ENCODE measurements at regions not wholly inside any gene's neighbourhood (a gene's known extent, or its start where the extent isn't known, plus 50 kb on each side); places are given as distances from the start of the nearest gene placed in this dataset.
"Not testable (repeated sequence)": the region's sequence is repeated elsewhere in the genome, so short reads cannot be mapped to it uniquely, and the experiment has no call there.

GRCh38 chr14:30277268-30277667, 281.7 kb upstream of the G2E3 start:
- no peak for ATAC-seq
- TF ChIP-seq CTCF (IDR thresholded peaks at IDR 0.05): no peak
- POLR2A ChIA-PET: no interaction called here
- H3K27me3 Mint-ChIP-seq: no peaks in the 10 kb centered on the region
- no peak overlapping the region for H3K27ac Mint-ChIP-seq
- CTCF ChIA-PET: no interaction called here
- no peaks in the 10 kb centered on the region for H3K4me1 Mint-ChIP-seq (ENCODE audit: low read depth)
- H3K9me3 Mint-ChIP-seq: peaks cover 7% of the 10 kb centered on the region
- no peak overlapping the region for H3K4me3 Mint-ChIP-seq
- DNase-seq: no peak
- intact Hi-C loops (cut with micrococcal nuclease): no loop called here
- H3K36me3 Mint-ChIP-seq (ENCODE audit: low read depth): no peaks in the 10 kb centered on the region

DNA sequence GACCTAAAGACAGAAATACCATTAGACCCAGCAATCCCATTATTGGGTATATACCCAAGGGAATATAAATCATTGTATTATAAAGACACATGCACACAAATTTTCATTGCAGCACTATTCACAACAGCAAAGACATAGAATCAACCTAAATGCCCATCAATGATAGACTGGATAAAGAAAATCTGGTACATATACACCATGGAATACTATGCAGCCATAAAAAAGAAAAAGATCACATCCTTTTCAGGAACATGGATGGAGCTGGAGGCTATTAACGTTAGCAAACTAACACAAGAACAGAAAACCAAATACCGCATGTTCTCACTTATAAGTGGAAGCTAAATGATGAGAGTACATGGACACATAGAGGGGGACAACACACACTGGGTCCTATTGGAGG, 280.1 kb upstream of the G2E3 start:
- CTCF ChIA-PET: interaction anchor here (1.5 kb wide), 1 partner anchor 8 kb away, joined by 4 read pairs; no protein-coding TSS in a partner anchor
- H3K4me1 Mint-ChIP-seq (ENCODE audit: low read depth); H3K27ac Mint-ChIP-seq; H3K27me3 Mint-ChIP-seq; H3K9me3 Mint-ChIP-seq; H3K4me3 Mint-ChIP-seq; intact Hi-C loops (cut with micrococcal nuclease); ATAC-seq; DNase-seq; POLR2A ChIA-PET; H3K36me3 Mint-ChIP-seq (ENCODE audit: low read depth): not testable (repeated sequence)

DNA sequence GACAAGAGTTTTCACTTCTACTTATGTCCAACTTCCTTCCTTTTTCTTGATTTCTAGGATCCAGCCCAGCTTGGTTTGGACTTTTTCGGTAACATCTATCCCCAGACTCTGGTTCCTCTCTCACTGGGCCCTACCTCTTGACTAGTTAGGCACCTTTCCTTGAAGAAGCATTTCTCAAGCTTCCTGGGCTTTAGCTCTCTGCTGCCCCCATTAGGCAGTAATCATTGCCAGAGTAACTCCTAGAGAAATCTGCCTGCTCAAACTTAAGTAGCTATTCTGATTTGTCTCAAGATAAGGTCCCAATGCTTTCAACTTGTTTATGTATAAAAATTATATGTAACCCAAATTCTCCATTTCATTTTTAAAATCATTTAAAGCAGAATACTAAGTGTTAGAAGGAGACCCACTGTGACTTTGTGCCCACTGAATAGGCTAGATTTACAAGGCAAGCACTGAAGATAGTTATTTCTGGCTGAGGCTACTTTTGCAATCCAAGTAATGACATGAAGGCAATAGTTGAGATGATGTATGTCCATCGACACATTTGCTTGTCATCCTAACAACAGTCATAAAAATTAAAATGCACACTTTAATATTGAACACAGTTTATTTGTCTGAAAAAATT, 275.0 kb upstream of the G2E3 start:
- ChIA-PET POLR2A (no interaction called here), CTCF (interaction anchor here (0.8 to 3.2 kb wide), 11 partner anchors 9 to 236 kb away, joined by 3 to 37 read pairs (median 3); no protein-coding TSS in a partner anchor)
- TF ChIP-seq CTCF (IDR thresholded peaks at IDR 0.05): peak; percentile 59
- DNase-seq (peak; percentile 28), ATAC-seq (no peak)
- no peak overlapping the region for H3K4me3 Mint-ChIP-seq
- no peak overlapping the region for H3K27ac Mint-ChIP-seq
- intact Hi-C loops (cut with micrococcal nuclease): no loop called here
- no peaks in the 10 kb centered on the region for H3K27me3 Mint-ChIP-seq
- H3K36me3 Mint-ChIP-seq (ENCODE audit: low read depth): no peaks in the 10 kb centered on the region
- H3K4me1 Mint-ChIP-seq (ENCODE audit: low read depth): no peaks in the 10 kb centered on the region
- H3K9me3 Mint-ChIP-seq: peaks cover 2% of the 10 kb centered on the region

DNA sequence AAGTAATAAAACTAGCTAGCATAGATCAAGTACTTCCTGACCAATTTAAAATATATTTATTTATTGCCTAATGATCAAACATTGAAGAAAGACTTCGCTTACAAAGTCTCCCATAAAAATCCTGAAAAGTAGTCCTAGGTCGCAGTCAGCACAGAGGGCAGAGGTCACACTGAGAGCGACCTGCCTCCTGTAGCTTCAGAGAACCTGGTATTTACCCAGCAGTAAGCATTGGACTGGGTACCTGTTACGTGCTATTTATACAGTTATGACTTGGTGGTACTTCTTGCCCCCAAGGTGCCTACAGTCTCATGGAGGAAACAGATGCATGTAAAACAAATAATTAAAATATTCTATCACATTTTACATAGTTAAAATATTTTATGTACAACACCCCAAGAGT, 274.1 kb upstream of the G2E3 start:
- POLR2A ChIA-PET: no interaction called here
- Mint-ChIP-seq H3K4me3 (no peak overlapping the region), H3K9me3 (peaks cover 1% of the 10 kb centered on the region), H3K4me1 (ENCODE audit: low read depth) (no peaks in the 10 kb centered on the region), H3K27me3 (no peaks in the 10 kb centered on the region), H3K27ac (no peak overlapping the region), H3K36me3 (ENCODE audit: low read depth) (no peaks in the 10 kb centered on the region)
- CTCF ChIA-PET: interaction anchor here (0.9 to 3.2 kb wide), 7 partner anchors 11 to 70 kb away, joined by 3 to 37 read pairs (median 5); no protein-coding TSS in a partner anchor
- ATAC-seq: no peak
- intact Hi-C loops (cut with micrococcal nuclease): no loop called here
- no peak for DNase-seq
- no peak for TF ChIP-seq CTCF (IDR thresholded peaks at IDR 0.05)

- intact Hi-C loops (cut with micrococcal nuclease): no loop called here
- peaks cover 1% of the 10 kb centered on the region for H3K9me3 Mint-ChIP-seq
- DNase-seq (no peak), ATAC-seq (peak; percentile 13)
- H3K4me1 Mint-ChIP-seq (ENCODE audit: low read depth): no peaks in the 10 kb centered on the region
- peaks cover 2% of the 10 kb centered on the region for H3K27me3 Mint-ChIP-seq
- ChIA-PET POLR2A (no interaction called here), CTCF (interaction anchor here (1.5 kb wide), 1 partner anchor 17 kb away, joined by 8 read pairs; no protein-coding TSS in a partner anchor)
- no peaks in the 10 kb centered on the region for H3K36me3 Mint-ChIP-seq (ENCODE audit: low read depth)
- TF ChIP-seq CTCF (IDR thresholded peaks at IDR 0.05): no peak
- H3K27ac Mint-ChIP-seq: no peak overlapping the region
- H3K4me3 Mint-ChIP-seq: no peak overlapping the region
These were observed 271.1 kb upstream of the G2E3 start for GRCh38 chr14:30287579-30288445.

Data from activated CD8-positive, alpha-beta T cell treated with anti-CD3 and anti-CD28 coated beads for 36 hours (primary cell).